ENCODE measurements at regions not wholly inside any gene's neighbourhood (a gene's known extent, or its start where the extent isn't known, plus 50 kb on each side); places are given as distances from the start of the nearest gene placed in this dataset.
"Not testable (repeated sequence)": the region's sequence is repeated elsewhere in the genome, so short reads cannot be mapped to it uniquely, and the experiment has no call there.

GRCh38 chr22:47872761-47873535 is 1110.5 kb downstream of the TBC1D22A start:
- H3K4me3 ChIP-seq (ENCODE audit: low read depth in 1 of 5, low read length in 5 of 5) = no peak overlapping the region
- peaks cover 0 to 4% (median 0%) of the 10 kb centered on the region in 5 donors for H3K9me3 ChIP-seq (ENCODE audit: control insufficient read depth in 5 of 5, low read length in 5 of 5)
- H3K9ac ChIP-seq (ENCODE audit: low read length in 5 of 5) = no peak overlapping the region
- H3K4me1 ChIP-seq (ENCODE audit: control insufficient read depth in 5 of 5, insufficient read depth in 5 of 5, low read length in 5 of 5) = no peaks in the 10 kb centered on the region
- H3K27ac ChIP-seq (ENCODE audit: low read depth, low read length) = no peak overlapping the region
- peaks cover 3 to 8% (median 4%) of the 10 kb centered on the region in 5 donors for H3K27me3 ChIP-seq (ENCODE audit: control insufficient read depth in 5 of 5, insufficient read depth in 4 of 5, low read length in 5 of 5)
- no peaks in the 10 kb centered on the region for H3K36me3 ChIP-seq (ENCODE audit: control insufficient read depth in 5 of 5, insufficient read depth in 5 of 5, low read length in 5 of 5)

GRCh38 chr22:47865626-47866025 is 1103.2 kb downstream of the TBC1D22A start:
- Histone ChIP-seq H3K36me3 (ENCODE audit: control insufficient read depth in 5 of 5, insufficient read depth in 5 of 5, low read length in 5 of 5) (no peaks in the 10 kb centered on the region), H3K27me3 (ENCODE audit: control insufficient read depth in 5 of 5, insufficient read depth in 4 of 5, low read length in 5 of 5) (no peaks in the 10 kb centered on the region), H3K4me3 (ENCODE audit: low read depth in 1 of 5, low read length in 5 of 5) (no peak overlapping the region), H3K9me3 (ENCODE audit: control insufficient read depth in 5 of 5, low read length in 5 of 5) (peaks cover 0 to 5% (median 3%) of the 10 kb centered on the region in 5 donors), H3K4me1 (ENCODE audit: control insufficient read depth in 5 of 5, insufficient read depth in 5 of 5, low read length in 5 of 5) (no peaks in the 10 kb centered on the region), H3K27ac (ENCODE audit: low read depth, low read length) (no peak overlapping the region), H3K9ac (ENCODE audit: low read length in 5 of 5) (no peak overlapping the region)

GRCh38 chr22:47862394-47862793 is 1099.9 kb downstream of the TBC1D22A start:
- H3K36me3 ChIP-seq (ENCODE audit: control insufficient read depth in 5 of 5, insufficient read depth in 5 of 5, low read length in 5 of 5) = no peaks in the 10 kb centered on the region
- H3K9ac ChIP-seq (ENCODE audit: low read length in 5 of 5) = no peak overlapping the region
- no peaks in the 10 kb centered on the region for H3K4me1 ChIP-seq (ENCODE audit: control insufficient read depth in 5 of 5, insufficient read depth in 5 of 5, low read length in 5 of 5)
- H3K27me3 ChIP-seq (ENCODE audit: control insufficient read depth in 5 of 5, insufficient read depth in 4 of 5, low read length in 5 of 5) = peaks cover 0 to 4% (median 0%) of the 10 kb centered on the region in 5 donors
- peaks cover 0 to 9% (median 6%) of the 10 kb centered on the region in 5 donors for H3K9me3 ChIP-seq (ENCODE audit: control insufficient read depth in 5 of 5, low read length in 5 of 5)
- H3K4me3 ChIP-seq (ENCODE audit: low read depth in 1 of 5, low read length in 5 of 5) = no peak overlapping the region
- no peak overlapping the region for H3K27ac ChIP-seq (ENCODE audit: low read depth, low read length)

- not testable (repeated sequence) for H3K9me3 ChIP-seq (ENCODE audit: control insufficient read depth in 5 of 5, low read length in 5 of 5); H3K27ac ChIP-seq (ENCODE audit: low read depth, low read length); H3K36me3 ChIP-seq (ENCODE audit: control insufficient read depth in 5 of 5, insufficient read depth in 5 of 5, low read length in 5 of 5)
Observed at GRCh38 chr22:47860907-47861306, 1098.5 kb downstream of the TBC1D22A start.

GRCh38 chr22:47859881-47860525 is 1097.6 kb downstream of the TBC1D22A start:
- H3K36me3 ChIP-seq (ENCODE audit: control insufficient read depth in 5 of 5, insufficient read depth in 5 of 5, low read length in 5 of 5) = no peaks in the 10 kb centered on the region
- H3K9me3 ChIP-seq (ENCODE audit: control insufficient read depth in 5 of 5, low read length in 5 of 5) = peaks cover 0 to 9% (median 6%) of the 10 kb centered on the region in 5 donors
- peaks cover 0 to 4% (median 0%) of the 10 kb centered on the region in 5 donors for H3K27me3 ChIP-seq (ENCODE audit: control insufficient read depth in 5 of 5, insufficient read depth in 4 of 5, low read length in 5 of 5)

More at GRCh38 chr22:47860907-47861306, 1098.5 kb downstream of the TBC1D22A start:
- H3K9ac ChIP-seq (ENCODE audit: low read length in 5 of 5); H3K4me3 ChIP-seq (ENCODE audit: low read depth in 1 of 5, low read length in 5 of 5); H3K4me1 ChIP-seq (ENCODE audit: control insufficient read depth in 5 of 5, insufficient read depth in 5 of 5, low read length in 5 of 5); H3K27me3 ChIP-seq (ENCODE audit: control insufficient read depth in 5 of 5, insufficient read depth in 4 of 5, low read length in 5 of 5): not testable (repeated sequence)

GRCh38 chr22:47858773-47859306 is 1096.4 kb downstream of the TBC1D22A start:
- Histone ChIP-seq H3K9me3 (ENCODE audit: control insufficient read depth in 5 of 5, low read length in 5 of 5) (peaks cover 0 to 9% (median 6%) of the 10 kb centered on the region in 5 donors), H3K4me3 (ENCODE audit: low read depth in 1 of 5, low read length in 5 of 5) (no peak overlapping the region), H3K36me3 (ENCODE audit: control insufficient read depth in 5 of 5, insufficient read depth in 5 of 5, low read length in 5 of 5) (no peaks in the 10 kb centered on the region), H3K9ac (ENCODE audit: low read length in 5 of 5) (no peak overlapping the region), H3K27me3 (ENCODE audit: control insufficient read depth in 5 of 5, insufficient read depth in 4 of 5, low read length in 5 of 5) (peaks cover 0 to 4% (median 0%) of the 10 kb centered on the region in 5 donors), H3K27ac (ENCODE audit: low read depth, low read length) (no peak overlapping the region), H3K4me1 (ENCODE audit: control insufficient read depth in 5 of 5, insufficient read depth in 5 of 5, low read length in 5 of 5) (peaks cover 0 to 7% (median 0%) of the 10 kb centered on the region in 5 donors)

More at GRCh38 chr22:47859881-47860525, 1097.6 kb downstream of the TBC1D22A start:
- Histone ChIP-seq H3K9ac (ENCODE audit: low read length in 5 of 5) (no peak overlapping the region), H3K27ac (ENCODE audit: low read depth, low read length) (no peak overlapping the region), H3K4me1 (ENCODE audit: control insufficient read depth in 5 of 5, insufficient read depth in 5 of 5, low read length in 5 of 5) (no peaks in the 10 kb centered on the region), H3K4me3 (ENCODE audit: low read depth in 1 of 5, low read length in 5 of 5) (no peak overlapping the region)

- Histone ChIP-seq H3K9ac (ENCODE audit: low read length in 5 of 5) (no peak overlapping the region), H3K4me1 (ENCODE audit: control insufficient read depth in 5 of 5, insufficient read depth in 5 of 5, low read length in 5 of 5) (peaks cover 3 to 41% (median 24%) of the 10 kb centered on the region in 5 donors), H3K9me3 (ENCODE audit: control insufficient read depth in 5 of 5, low read length in 5 of 5) (peaks cover 0 to 6% (median 6%) of the 10 kb centered on the region in 5 donors), H3K27ac (ENCODE audit: low read depth, low read length) (no peak overlapping the region), H3K27me3 (ENCODE audit: control insufficient read depth in 5 of 5, insufficient read depth in 4 of 5, low read length in 5 of 5) (no peaks in the 10 kb centered on the region), H3K4me3 (ENCODE audit: low read depth in 1 of 5, low read length in 5 of 5) (no peak overlapping the region), H3K36me3 (ENCODE audit: control insufficient read depth in 5 of 5, insufficient read depth in 5 of 5, low read length in 5 of 5) (no peaks in the 10 kb centered on the region)
Observed at GRCh38 chr22:47854680-47855079, 1092.2 kb downstream of the TBC1D22A start.

GRCh38 chr22:47854251-47854650 is 1091.8 kb downstream of the TBC1D22A start:
- no peaks in the 10 kb centered on the region for H3K36me3 ChIP-seq (ENCODE audit: control insufficient read depth in 5 of 5, insufficient read depth in 5 of 5, low read length in 5 of 5)
- no peak overlapping the region for H3K27ac ChIP-seq (ENCODE audit: low read depth, low read length)
- H3K27me3 ChIP-seq (ENCODE audit: control insufficient read depth in 5 of 5, insufficient read depth in 4 of 5, low read length in 5 of 5) = no peaks in the 10 kb centered on the region
- peaks cover 3 to 45% (median 28%) of the 10 kb centered on the region in 5 donors for H3K4me1 ChIP-seq (ENCODE audit: control insufficient read depth in 5 of 5, insufficient read depth in 5 of 5, low read length in 5 of 5)
- H3K9me3 ChIP-seq (ENCODE audit: control insufficient read depth in 5 of 5, low read length in 5 of 5) = peaks cover 0 to 6% (median 6%) of the 10 kb centered on the region in 5 donors
- no peak overlapping the region for H3K4me3 ChIP-seq (ENCODE audit: low read depth in 1 of 5, low read length in 5 of 5)
- H3K9ac ChIP-seq (ENCODE audit: low read length in 5 of 5) = no peak overlapping the region

GRCh38 chr22:47853750-47854149 is 1091.3 kb downstream of the TBC1D22A start:
- Histone ChIP-seq H3K27ac (ENCODE audit: low read depth, low read length) (no peak overlapping the region), H3K9ac (ENCODE audit: low read length in 5 of 5) (no peak overlapping the region), H3K4me3 (ENCODE audit: low read depth in 1 of 5, low read length in 5 of 5) (no peak overlapping the region), H3K4me1 (ENCODE audit: control insufficient read depth in 5 of 5, insufficient read depth in 5 of 5, low read length in 5 of 5) (peaks cover 3 to 50% (median 29%) of the 10 kb centered on the region in 5 donors), H3K27me3 (ENCODE audit: control insufficient read depth in 5 of 5, insufficient read depth in 4 of 5, low read length in 5 of 5) (no peaks in the 10 kb centered on the region), H3K9me3 (ENCODE audit: control insufficient read depth in 5 of 5, low read length in 5 of 5) (peaks cover 0 to 6% (median 6%) of the 10 kb centered on the region in 5 donors), H3K36me3 (ENCODE audit: control insufficient read depth in 5 of 5, insufficient read depth in 5 of 5, low read length in 5 of 5) (no peaks in the 10 kb centered on the region)

- H3K36me3 ChIP-seq (ENCODE audit: control insufficient read depth in 5 of 5, insufficient read depth in 5 of 5, low read length in 5 of 5) = no peaks in the 10 kb centered on the region
- peak overlapping the region; percentile 83 for H3K27ac ChIP-seq (ENCODE audit: low read depth, low read length)
- H3K9ac ChIP-seq (ENCODE audit: low read length in 5 of 5) = no peak overlapping the region
- H3K4me3 ChIP-seq (ENCODE audit: low read depth in 1 of 5, low read length in 5 of 5) = no peak overlapping the region
- no peaks in the 10 kb centered on the region for H3K27me3 ChIP-seq (ENCODE audit: control insufficient read depth in 5 of 5, insufficient read depth in 4 of 5, low read length in 5 of 5)
- H3K9me3 ChIP-seq (ENCODE audit: control insufficient read depth in 5 of 5, low read length in 5 of 5) = no peaks in the 10 kb centered on the region
- peaks cover 3 to 54% (median 29%) of the 10 kb centered on the region in 5 donors for H3K4me1 ChIP-seq (ENCODE audit: control insufficient read depth in 5 of 5, insufficient read depth in 5 of 5, low read length in 5 of 5)
Observed at GRCh38 chr22:47851586-47851985, 1089.1 kb downstream of the TBC1D22A start.
